GM12874 (cell line): ENCODE measurements at regions not wholly inside any gene's neighbourhood (a gene's known extent, or its start where the extent isn't known, plus 50 kb on each side); places are given as distances from the start of the nearest gene placed in this dataset.

ENCODE experiments used
- CTCF ChIP-seq: IDR thresholded peaks from 2 replicates; pipeline ENCODE4 v1.5.1; 2011; ENCODE audit warnings: low read depth, mild to moderate bottlenecking, control low read depth, low read length, moderate library complexity; ENCODE audit not compliant: insufficient read depth

- no peak for TF ChIP-seq CTCF
Measured at GRCh38 chr2:14273650-14274049, 358.9 kb upstream of the LRATD1 start.

GRCh38 chr2:14284244-14284643 lies 348.3 kb upstream of the LRATD1 start:
- no peak for TF ChIP-seq CTCF

- no peak for TF ChIP-seq CTCF
Measured at GRCh38 chr2:14285812-14286211, 346.7 kb upstream of the LRATD1 start.

- TF ChIP-seq CTCF, result no peak
Measured at GRCh38 chr2:14288016-14288415, 344.5 kb upstream of the LRATD1 start.

- no peak for TF ChIP-seq CTCF
Measured at GRCh38 chr2:14292964-14293363, 339.6 kb upstream of the LRATD1 start.

GRCh38 chr2:14297340-14297739 lies 335.2 kb upstream of the LRATD1 start:
- no peak for TF ChIP-seq CTCF

GRCh38 chr2:14297906-14298305 lies 334.6 kb upstream of the LRATD1 start:
- TF ChIP-seq CTCF, result no peak

GRCh38 chr2:14301331-14301730 lies 331.2 kb upstream of the LRATD1 start:
- no peak for TF ChIP-seq CTCF
